ENCODE measurements at regions not wholly inside any gene's neighbourhood (a gene's known extent, or its start where the extent isn't known, plus 50 kb on each side); places are given as distances from the start of the nearest gene placed in this dataset.

DNA sequence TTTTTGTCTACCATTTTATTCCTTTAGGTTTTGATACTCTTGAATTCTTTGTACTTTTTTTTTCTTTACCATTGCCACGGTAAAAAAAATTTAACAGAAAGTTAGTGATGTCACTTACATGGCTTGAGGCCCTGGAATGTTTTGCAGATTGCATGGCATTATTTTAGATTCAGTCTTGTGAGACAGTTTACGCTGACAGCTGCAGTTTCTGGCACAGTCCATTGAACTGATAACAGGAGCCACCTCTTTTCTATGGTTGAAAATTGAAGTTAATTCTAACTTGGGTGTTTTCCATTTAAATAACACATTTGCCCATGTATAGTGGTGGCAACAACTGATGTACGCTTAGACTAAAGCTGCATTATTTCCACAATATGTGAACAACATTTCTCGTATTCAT is 1028.5 kb downstream of the CDH18 start:
- 77 to 84% (median 83%) methylated on average over 4 of the region's 4 CpGs for WGBS, 5 donors

DNA sequence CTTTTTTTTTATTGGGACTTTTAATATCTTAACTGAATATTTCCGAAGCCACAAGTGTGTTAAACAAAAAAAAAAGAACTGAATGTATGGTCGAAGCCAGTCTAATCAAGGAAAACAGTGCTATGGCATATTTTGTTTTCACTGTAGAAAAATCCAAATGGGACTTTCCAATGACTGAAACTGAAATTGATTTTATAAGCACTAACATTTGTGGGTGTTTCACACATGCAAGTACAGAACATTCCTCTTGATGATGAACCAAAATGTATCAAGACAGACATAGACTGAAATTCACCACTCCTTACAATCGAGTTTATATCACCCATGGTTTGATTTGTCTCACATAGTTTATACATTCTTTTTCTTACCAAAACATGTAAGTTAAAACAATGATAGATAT is 1026.8 kb downstream of the CDH18 start:
- Histone ChIP-seq H3K4me3 (no peak overlapping the region), H3K36me3 (no peaks in the 10 kb centered on the region), H3K4me1 (no peaks in the 10 kb centered on the region), H3K27me3 (no peaks in the 10 kb centered on the region), H3K9me3 (peaks cover 0 to 8% (median 0%) of the 10 kb centered on the region in 4 donors), H3K27ac (no peak overlapping the region)
- 76 to 85% (median 81%) methylated on average over 3 of the region's 3 CpGs for WGBS, 5 donors
- intact Hi-C loops (cut with DNase I; ENCODE audit: low total_unique reads), result no loop called here
- no peak for DNase-seq
- no peak for TF ChIP-seq POLR2A (IDR thresholded peaks at IDR 0.05)
- TF ChIP-seq, protein P1, sequence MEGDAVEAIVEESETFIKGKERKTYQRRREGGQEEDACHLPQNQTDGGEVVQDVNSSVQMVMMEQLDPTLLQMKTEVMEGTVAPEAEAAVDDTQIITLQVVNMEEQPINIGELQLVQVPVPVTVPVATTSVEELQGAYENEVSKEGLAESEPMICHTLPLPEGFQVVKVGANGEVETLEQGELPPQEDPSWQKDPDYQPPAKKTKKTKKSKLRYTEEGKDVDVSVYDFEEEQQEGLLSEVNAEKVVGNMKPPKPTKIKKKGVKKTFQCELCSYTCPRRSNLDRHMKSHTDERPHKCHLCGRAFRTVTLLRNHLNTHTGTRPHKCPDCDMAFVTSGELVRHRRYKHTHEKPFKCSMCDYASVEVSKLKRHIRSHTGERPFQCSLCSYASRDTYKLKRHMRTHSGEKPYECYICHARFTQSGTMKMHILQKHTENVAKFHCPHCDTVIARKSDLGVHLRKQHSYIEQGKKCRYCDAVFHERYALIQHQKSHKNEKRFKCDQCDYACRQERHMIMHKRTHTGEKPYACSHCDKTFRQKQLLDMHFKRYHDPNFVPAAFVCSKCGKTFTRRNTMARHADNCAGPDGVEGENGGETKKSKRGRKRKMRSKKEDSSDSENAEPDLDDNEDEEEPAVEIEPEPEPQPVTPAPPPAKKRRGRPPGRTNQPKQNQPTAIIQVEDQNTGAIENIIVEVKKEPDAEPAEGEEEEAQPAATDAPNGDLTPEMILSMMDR (IDR thresholded peaks at IDR 0.05), result no peak

More for the DNA sequence above, 1028.5 kb downstream of the CDH18 start:
- Histone ChIP-seq H3K36me3 (no peaks in the 10 kb centered on the region), H3K4me1 (no peaks in the 10 kb centered on the region), H3K4me3 (no peak overlapping the region), H3K27me3 (no peaks in the 10 kb centered on the region), H3K27ac (no peak overlapping the region), H3K9me3 (peaks cover 0 to 5% (median 0%) of the 10 kb centered on the region in 4 donors)
- DNase-seq, result no peak
- intact Hi-C loops (cut with DNase I; ENCODE audit: low total_unique reads), result no loop called here
- TF ChIP-seq POLR2AphosphoS5 (IDR thresholded peaks at IDR 0.05) (no peak), POLR2A (IDR thresholded peaks at IDR 0.05) (no peak), EP300 (IDR thresholded peaks at IDR 0.05) (no peak)
- TF ChIP-seq, protein P1 (IDR thresholded peaks at IDR 0.05), result no peak

- 69 to 93% (median 91%) methylated on average over 3 of the region's 3 CpGs for WGBS, 5 donors
- H3K36me3 ChIP-seq, result no peaks in the 10 kb centered on the region
Observed at GRCh38 chr5:18965893-18966292, 1022.1 kb downstream of the CDH18 start.

DNA sequence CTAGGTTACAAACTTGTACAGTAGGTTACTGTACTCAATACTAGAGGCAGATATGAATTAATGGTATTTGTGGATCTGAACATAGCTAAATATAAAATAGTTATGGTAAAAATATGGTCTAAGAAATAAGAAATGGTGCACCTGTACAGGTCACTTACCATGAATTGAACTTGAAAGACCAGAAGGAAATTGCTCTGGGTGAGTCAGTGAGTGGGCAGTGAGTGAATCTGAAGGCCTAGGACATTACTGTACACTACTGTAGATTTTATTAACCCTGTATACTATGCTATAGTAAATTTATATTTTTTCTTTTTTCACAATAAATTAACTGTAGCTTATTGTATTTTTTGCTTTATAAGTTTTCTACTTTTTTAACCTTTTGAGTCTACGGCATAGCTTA is 1020.4 kb downstream of the CDH18 start:
- DNase-seq, result no peak
- no peak overlapping the region for H3K27ac ChIP-seq
- H3K4me1 ChIP-seq, result no peaks in the 10 kb centered on the region
- intact Hi-C loops (cut with DNase I; ENCODE audit: low total_unique reads), result no loop called here
- H3K36me3 ChIP-seq, result no peaks in the 10 kb centered on the region
- WGBS, 5 donors, result 93 to 98% (median 95%) methylated on average over 1 of the region's 1 CpG
- no peak overlapping the region for H3K4me3 ChIP-seq
- H3K9me3 ChIP-seq, result peaks cover 0 to 3% (median 0%) of the 10 kb centered on the region in 4 donors
- no peak for TF ChIP-seq POLR2A (IDR thresholded peaks at IDR 0.05)
- no peak for TF ChIP-seq EP300 (IDR thresholded peaks at IDR 0.05)
- TF ChIP-seq POLR2AphosphoS5 (IDR thresholded peaks at IDR 0.05), result no peak
- H3K27me3 ChIP-seq, result no peaks in the 10 kb centered on the region

More at GRCh38 chr5:18965893-18966292, 1022.1 kb downstream of the CDH18 start:
- H3K27ac ChIP-seq, result no peak overlapping the region
- no peak for TF ChIP-seq EP300 (IDR thresholded peaks at IDR 0.05)
- TF ChIP-seq, protein P1 (IDR thresholded peaks at IDR 0.05), result no peak
- no peak for TF ChIP-seq POLR2AphosphoS5 (IDR thresholded peaks at IDR 0.05)
- no peak for TF ChIP-seq POLR2A (IDR thresholded peaks at IDR 0.05)
- peaks cover 0 to 3% (median 0%) of the 10 kb centered on the region in 4 donors for H3K9me3 ChIP-seq
- intact Hi-C loops (cut with DNase I; ENCODE audit: low total_unique reads), result no loop called here
- no peaks in the 10 kb centered on the region for H3K27me3 ChIP-seq
- no peak for DNase-seq
- no peak overlapping the region for H3K4me3 ChIP-seq
- no peaks in the 10 kb centered on the region for H3K4me1 ChIP-seq

GRCh38 chr5:18968966-18969365 is 1019.0 kb downstream of the CDH18 start:
- Histone ChIP-seq H3K4me1 (no peaks in the 10 kb centered on the region), H3K36me3 (no peaks in the 10 kb centered on the region), H3K27ac (no peak overlapping the region), H3K9me3 (peaks cover 0 to 3% (median 0%) of the 10 kb centered on the region in 4 donors), H3K27me3 (no peaks in the 10 kb centered on the region), H3K4me3 (no peak overlapping the region)
- no peak for DNase-seq
- WGBS, 5 donors, result 70 to 86% (median 77%) methylated on average over 6 of the region's 6 CpGs
- TF ChIP-seq POLR2AphosphoS5 (IDR thresholded peaks at IDR 0.05), result no peak
- TF ChIP-seq POLR2A (IDR thresholded peaks at IDR 0.05), result no peak
- TF ChIP-seq, protein P1 (IDR thresholded peaks at IDR 0.05), result no peak
- TF ChIP-seq EP300 (IDR thresholded peaks at IDR 0.05), result no peak
- intact Hi-C loops (cut with DNase I; ENCODE audit: low total_unique reads), result no loop called here
